Fibroblast of skin of right biceps (primary cell): ENCODE measurements at regions not wholly inside any gene's neighbourhood (a gene's known extent, or its start where the extent isn't known, plus 50 kb on each side); places are given as distances from the start of the nearest gene placed in this dataset.
"Not testable (repeated sequence)": the region's sequence is repeated elsewhere in the genome, so short reads cannot be mapped to it uniquely, and the experiment has no call there.

Experiments used
- DNase-seq: peaks from one replicate; pipeline ENCODE4 v3.0.0-alpha.2; 2013

DNA sequence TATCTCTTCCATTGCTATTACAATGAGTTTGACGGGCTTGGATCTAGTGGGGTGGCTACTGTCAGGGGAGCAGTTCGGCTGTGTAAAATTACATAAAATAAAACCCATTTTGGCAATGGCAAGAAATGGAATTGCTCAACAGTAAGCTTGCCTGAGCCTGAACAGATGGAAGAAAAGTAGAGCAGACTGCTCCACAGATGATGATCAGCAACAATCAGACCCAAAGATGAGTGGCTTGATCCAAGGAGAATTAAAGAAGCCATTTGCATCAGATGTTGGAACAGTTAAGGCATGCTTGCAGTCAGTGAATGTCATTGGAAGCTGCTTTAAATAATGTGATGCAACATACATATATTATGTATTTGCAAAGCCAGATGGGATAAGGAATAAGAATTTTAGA is 256.6 kb upstream of the SMIM30 start:
- DNase-seq = no peak

DNA sequence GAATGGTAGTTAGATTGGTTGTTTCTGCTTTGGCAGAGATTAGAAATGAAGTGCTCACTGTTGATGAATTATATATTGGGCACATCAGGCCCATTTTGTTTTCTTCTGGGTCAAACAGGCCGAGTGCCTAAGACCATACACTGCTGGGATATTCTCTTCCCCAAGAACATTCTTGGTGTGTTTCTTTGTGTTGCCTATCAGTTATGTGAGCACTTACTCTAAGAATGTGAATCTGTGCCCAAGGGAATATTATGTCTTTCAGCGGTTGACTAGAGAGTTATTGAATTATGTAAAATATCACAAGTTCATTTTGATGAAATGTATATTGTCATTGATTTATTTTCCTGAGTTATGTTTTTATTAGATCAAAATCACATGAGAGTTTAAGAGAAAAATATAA is 255.5 kb upstream of the SMIM30 start:
- DNase-seq = peak; percentile 40

GRCh38 chr7:113371416-113372043 is 253.2 kb upstream of the SMIM30 start:
- DNase-seq = no peak

GRCh38 chr7:113370910-113371309 is 252.6 kb upstream of the SMIM30 start:
- DNase-seq = no peak

DNA sequence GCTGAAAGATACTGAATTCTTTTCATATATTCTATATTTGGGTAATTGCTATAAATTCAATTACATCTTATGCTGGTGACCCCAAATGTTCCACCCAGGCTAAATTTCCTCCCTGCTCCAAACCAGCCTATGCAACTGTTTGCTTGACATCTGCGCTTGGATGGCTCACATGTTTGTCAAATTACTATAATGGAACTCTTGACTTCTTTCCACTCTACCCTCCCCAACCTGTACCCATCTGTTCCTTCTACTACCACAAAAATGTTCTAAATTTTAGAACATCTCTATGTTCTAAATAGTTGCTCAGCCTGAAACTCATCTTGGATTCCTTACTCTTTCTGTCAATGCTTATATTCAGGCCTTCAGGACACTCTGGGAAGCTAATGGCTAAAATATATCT is 249.9 kb upstream of the SMIM30 start:
- DNase-seq = no peak

- DNase-seq = peak; percentile 17
Measured at GRCh38 chr7:113367041-113367586, 248.8 kb upstream of the SMIM30 start.

- no peak for DNase-seq
Measured at GRCh38 chr7:113366122-113366521, 247.8 kb upstream of the SMIM30 start.

DNA sequence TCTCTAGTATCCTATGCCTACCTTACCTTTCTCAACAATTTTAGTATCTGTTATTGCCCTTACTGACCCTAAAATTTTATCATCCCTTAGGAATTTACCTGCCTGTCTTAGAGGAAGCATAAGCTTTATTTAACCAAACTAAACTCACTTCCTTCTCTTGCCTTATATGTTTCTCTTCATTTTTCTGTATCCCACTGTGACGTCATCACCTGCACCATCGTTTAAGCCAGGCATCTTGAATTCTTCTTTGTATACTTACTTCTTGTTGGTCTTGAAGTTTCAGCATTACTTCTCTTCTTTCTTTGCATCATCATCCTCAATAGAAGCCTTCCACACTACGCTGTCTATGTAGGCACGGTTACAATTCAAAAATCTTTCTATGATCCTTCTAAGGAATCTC is 231.0 kb upstream of the SMIM30 start:
- DNase-seq = no peak

DNA sequence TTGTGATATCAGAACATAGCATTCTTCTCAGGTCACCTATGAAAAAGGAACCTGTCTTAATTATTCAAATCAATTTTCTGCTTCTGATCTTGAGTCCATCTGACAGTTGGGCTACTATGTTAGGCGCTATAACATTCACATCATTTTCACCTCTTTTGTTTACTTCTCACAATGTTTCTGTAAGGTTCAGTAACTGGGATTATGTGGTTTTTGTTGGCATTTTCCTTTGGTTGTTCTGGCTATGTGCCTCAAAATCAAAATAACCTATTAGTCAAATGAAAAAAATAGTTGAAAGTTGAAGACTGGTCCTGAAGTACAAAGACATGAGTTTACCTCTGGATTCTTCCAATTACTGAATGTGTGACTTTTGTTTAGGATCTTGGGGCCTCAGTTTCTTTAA is 221.3 kb upstream of the SMIM30 start:
- no peak for DNase-seq

- no peak for DNase-seq
Measured at GRCh38 chr7:113338071-113338696, 219.8 kb upstream of the SMIM30 start.

- not testable (repeated sequence) for DNase-seq
Measured at GRCh38 chr7:113336838-113337237, 218.5 kb upstream of the SMIM30 start.

DNA sequence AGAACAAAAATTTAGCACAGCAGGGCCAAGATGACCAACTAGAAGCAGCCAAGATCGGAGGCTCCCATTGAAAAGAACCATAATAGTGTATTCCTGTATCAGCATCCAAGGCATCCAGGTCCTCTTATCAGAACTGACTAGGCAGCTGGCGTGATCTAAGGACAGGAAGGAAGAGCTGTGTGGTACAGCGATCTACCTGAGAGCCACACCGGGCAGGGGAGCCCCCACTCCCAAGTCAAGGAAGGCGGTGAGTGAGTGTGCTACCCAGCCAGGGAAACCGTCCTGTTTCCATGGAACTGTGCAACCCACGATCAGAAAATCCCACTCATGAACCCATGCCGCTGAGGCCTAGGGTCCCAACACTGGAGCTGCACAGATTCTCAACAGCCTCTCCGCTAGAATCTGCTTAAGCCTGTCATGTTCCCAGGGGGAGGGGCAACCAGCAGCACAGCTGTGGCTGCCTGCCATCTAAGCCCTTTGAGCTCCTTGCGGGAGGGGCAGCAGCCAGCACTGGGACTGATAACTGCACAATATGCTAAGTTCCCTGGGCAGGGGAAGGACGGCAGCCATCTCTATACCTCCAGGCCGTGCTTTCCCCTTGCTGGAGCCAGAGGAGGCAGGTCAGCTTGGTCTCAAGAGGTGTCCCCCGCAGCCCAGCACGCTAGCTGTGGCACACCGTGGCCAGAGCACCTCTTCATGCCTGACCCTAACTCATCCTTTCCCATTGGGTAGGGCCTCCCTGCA is 213.0 kb upstream of the SMIM30 start:
- no peak for DNase-seq

- peak; percentile 25 for DNase-seq
Measured at GRCh38 chr7:113321201-113321600, 202.8 kb upstream of the SMIM30 start.

DNA sequence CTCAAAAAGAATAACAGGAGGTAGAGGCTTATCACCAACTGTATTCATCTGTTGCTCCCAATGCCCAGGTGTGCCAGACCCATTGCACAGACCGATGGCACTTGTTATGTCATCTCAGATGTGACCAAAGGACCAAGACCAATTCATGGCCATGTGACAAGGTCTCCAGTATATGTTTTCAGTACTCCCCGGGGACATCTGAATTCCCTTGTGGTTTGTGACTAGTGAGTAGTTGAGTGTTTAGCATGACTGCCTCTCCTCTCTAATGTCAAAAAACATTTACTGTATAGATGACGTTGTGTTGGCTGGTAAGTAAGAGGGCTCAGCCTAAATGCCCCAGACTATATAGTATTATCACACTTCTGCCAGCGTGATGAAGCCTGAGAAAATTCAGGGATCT is 202.1 kb upstream of the SMIM30 start:
- no peak for DNase-seq

- DNase-seq = no peak
Measured at GRCh38 chr7:113314594-113314993, 196.2 kb upstream of the SMIM30 start.

DNA sequence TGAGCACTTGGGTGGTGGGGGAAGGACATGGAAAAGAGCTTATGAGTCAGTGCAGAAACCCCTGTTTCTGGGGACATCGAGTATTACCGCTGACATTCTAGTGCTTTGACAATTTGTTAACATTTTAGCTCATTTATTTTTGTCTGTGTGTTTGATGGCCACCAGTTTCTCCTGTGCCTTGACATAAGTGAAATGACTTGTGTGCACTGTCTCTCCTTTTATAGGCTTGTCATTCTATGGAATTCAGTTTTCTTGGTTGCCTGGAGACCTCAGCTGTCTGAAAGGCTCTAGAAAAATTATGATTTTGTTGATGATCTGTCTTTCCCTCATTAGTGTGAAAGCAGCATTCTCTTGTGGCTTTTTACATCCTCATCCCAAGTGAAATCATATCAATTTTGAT is 190.0 kb upstream of the SMIM30 start:
- DNase-seq = no peak

DNA sequence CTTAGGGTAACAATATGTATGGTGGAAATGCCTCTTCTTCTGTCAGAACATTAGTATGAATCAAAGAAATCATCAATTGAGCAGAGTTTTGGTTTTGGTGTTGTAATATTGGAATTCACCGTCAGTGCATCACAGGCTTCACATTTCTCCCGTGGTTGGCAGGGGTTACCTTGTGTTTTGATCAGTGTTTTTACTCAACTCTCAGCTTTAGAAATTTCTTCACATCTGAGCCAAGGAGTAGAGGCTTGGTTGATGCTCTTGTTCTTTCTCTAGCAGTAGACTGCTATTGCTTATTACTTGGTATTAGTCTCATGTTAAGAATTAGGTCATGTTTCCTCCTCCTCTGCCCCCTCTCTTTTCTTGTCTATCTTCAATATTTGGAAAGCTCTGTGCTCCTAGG is 188.8 kb upstream of the SMIM30 start:
- DNase-seq = no peak

GRCh38 chr7:113306302-113306701 is 187.9 kb upstream of the SMIM30 start:
- DNase-seq = no peak

GRCh38 chr7:113304104-113304503 is 185.8 kb upstream of the SMIM30 start:
- DNase-seq = no peak

GRCh38 chr7:113303388-113303787 is 185.0 kb upstream of the SMIM30 start:
- not testable (repeated sequence) for DNase-seq

DNA sequence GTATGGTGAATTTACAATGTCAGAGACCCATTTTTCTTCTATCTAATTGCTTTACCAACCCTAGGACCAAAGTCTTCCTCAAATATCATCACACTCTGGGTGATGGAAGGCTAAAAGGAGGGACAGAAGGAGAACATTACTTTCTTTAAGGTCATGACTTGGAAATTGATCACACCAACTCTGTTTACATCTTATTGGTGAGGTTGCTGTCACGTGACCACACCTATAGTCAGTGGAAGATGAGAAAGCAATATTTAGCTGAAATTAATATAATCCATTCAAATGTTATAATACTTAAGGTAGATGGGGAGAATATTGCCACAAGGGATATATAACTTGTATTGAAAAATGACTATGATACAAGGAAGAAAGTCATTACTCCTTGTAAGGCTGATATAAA is 183.6 kb upstream of the SMIM30 start:
- no peak for DNase-seq

- DNase-seq = no peak
Measured at GRCh38 chr7:113301141-113301540, 182.8 kb upstream of the SMIM30 start.

DNA sequence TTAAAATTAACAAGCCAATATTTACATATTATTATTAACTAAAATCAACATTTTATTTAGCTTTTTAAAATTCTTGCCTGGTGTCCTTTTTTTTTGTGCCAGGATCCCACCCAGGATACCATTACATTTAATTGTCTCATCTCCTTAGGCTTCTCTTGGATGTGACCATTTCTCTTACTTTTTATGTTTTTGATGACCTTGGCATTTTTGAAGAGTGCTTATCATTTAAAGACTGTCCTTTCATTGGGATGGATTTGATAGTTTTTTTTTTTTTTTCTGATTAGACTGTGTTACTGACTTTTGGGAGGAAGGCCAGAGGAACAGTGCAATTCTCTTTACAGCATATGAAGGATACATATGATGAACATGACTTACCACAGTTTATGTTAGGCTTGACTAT is 181.4 kb upstream of the SMIM30 start:
- DNase-seq = no peak

- no peak for DNase-seq
Measured at GRCh38 chr7:113298501-113298900, 180.1 kb upstream of the SMIM30 start.
